ENCODE measurements at regions not wholly inside any gene's neighbourhood (a gene's known extent, or its start where the extent isn't known, plus 50 kb on each side); places are given as distances from the start of the nearest gene placed in this dataset.
A peak's percentile ranks its signal among the peaks of the same experiment; 100 is the strongest.

GRCh38 chr2:191545361-191545760 is 132.6 kb upstream of the NABP1 start:
- Histone ChIP-seq H3K9me3 (no peaks in the 10 kb centered on the region), H3K36me3 (ENCODE audit: low read depth) (no peaks in the 10 kb centered on the region), H3K4me3 (no peak overlapping the region), H3K4me1 (ENCODE audit: low read depth) (no peaks in the 10 kb centered on the region)
- ATAC-seq (no peak), DNase-seq (no peak)
- TF ChIP-seq CTCF (IDR thresholded peaks at IDR 0.05), result no peak
- intact Hi-C loops (cut with DNase I, micrococcal nuclease), result no loop called here

GRCh38 chr2:191552066-191552465 is 125.9 kb upstream of the NABP1 start:
- Histone ChIP-seq H3K36me3 (ENCODE audit: low read depth) (no peaks in the 10 kb centered on the region), H3K9me3 (no peaks in the 10 kb centered on the region), H3K4me3 (no peak overlapping the region), H3K4me1 (ENCODE audit: low read depth) (peaks cover 6% of the 10 kb centered on the region)
- ATAC-seq (no peak), DNase-seq (peak in 1 of 3 donors; percentile 20)
- TF ChIP-seq CTCF (IDR thresholded peaks at IDR 0.05), result no peak
- intact Hi-C loops (cut with DNase I, micrococcal nuclease), result loop anchor here (10.0 kb wide), 2 partner anchors 263 to 613 kb away; no protein-coding TSS in a partner anchor

- Histone ChIP-seq H3K9me3 (no peaks in the 10 kb centered on the region), H3K4me1 (ENCODE audit: low read depth) (peaks cover 6% of the 10 kb centered on the region), H3K36me3 (ENCODE audit: low read depth) (no peaks in the 10 kb centered on the region), H3K4me3 (no peak overlapping the region)
- ATAC-seq (no peak), DNase-seq (no peak)
- no peak for TF ChIP-seq CTCF (IDR thresholded peaks at IDR 0.05)
- intact Hi-C loops (cut with DNase I, micrococcal nuclease), result loop anchor here (10.0 kb wide), 2 partner anchors 261 to 611 kb away; no protein-coding TSS in a partner anchor
These were observed 123.7 kb upstream of the NABP1 start for GRCh38 chr2:191554240-191554639.

- intact Hi-C loops (cut with DNase I, micrococcal nuclease), result loop anchor here (5.0 to 10.0 kb wide), 3 partner anchors 260 to 610 kb away; no protein-coding TSS in a partner anchor
- no peak overlapping the region for H3K4me3 ChIP-seq
- ATAC-seq (peak; percentile 97), DNase-seq (peak in 2 of 3 donors; percentile 83 to 96)
- H3K4me1 ChIP-seq (ENCODE audit: low read depth), result peaks cover 6% of the 10 kb centered on the region
- H3K36me3 ChIP-seq (ENCODE audit: low read depth), result no peaks in the 10 kb centered on the region
- TF ChIP-seq CTCF (IDR thresholded peaks at IDR 0.05), result peak; percentile 43
- H3K9me3 ChIP-seq, result no peaks in the 10 kb centered on the region
These were observed 122.7 kb upstream of the NABP1 start for GRCh38 chr2:191555092-191555742.

- intact Hi-C loops (cut with DNase I, micrococcal nuclease), result loop anchor here (5.0 to 10.0 kb wide), 3 partner anchors 258 to 608 kb away; no protein-coding TSS in a partner anchor
- H3K36me3 ChIP-seq (ENCODE audit: low read depth), result no peaks in the 10 kb centered on the region
- peaks cover 6% of the 10 kb centered on the region for H3K4me1 ChIP-seq (ENCODE audit: low read depth)
- no peak for ATAC-seq
- no peak overlapping the region for H3K4me3 ChIP-seq
- H3K9me3 ChIP-seq, result no peaks in the 10 kb centered on the region
- DNase-seq, result no peak
- no peak for TF ChIP-seq CTCF (IDR thresholded peaks at IDR 0.05)
These were observed 121.5 kb upstream of the NABP1 start for GRCh38 chr2:191556463-191556862.

Data from mucosa of descending colon (tissue), 3 donors.